GM12892 (cell line): ENCODE measurements at regions not wholly inside any gene's neighbourhood (a gene's known extent, or its start where the extent isn't known, plus 50 kb on each side); places are given as distances from the start of the nearest gene placed in this dataset.

Experiments used
- DNase-seq: peaks from one replicate; pipeline ENCODE4 v3.0.0; 2011; ENCODE audit not compliant: insufficient read length
- FAIRE-seq: peaks from 2 replicates; lab custom pipeline; 2011; peaks lifted over from hg19 to GRCh38; lab: Jason Lieb, UNC
- POLR2A ChIP-seq: IDR thresholded peaks from 2 replicates; pipeline ENCODE4 v1.6.1; 2011; ENCODE audit warnings: low read depth, low read length, control low read depth
- POLR2AphosphoS5 ChIP-seq: IDR thresholded peaks from 2 replicates; pipeline ENCODE4 v1.6.1; 2011; ENCODE audit warnings: low read depth, low read length, control low read depth
- TAF1 ChIP-seq: IDR thresholded peaks from 2 replicates; pipeline ENCODE4 v1.6.1; 2011; ENCODE audit warnings: low read depth, mild to moderate bottlenecking, control low read depth, low read length, borderline replicate concordance

GRCh38 chr2:207324001-207324400, 158.3 kb upstream of the KLF7 start:
- TF ChIP-seq POLR2A = no peak
- no peak for TF ChIP-seq TAF1
- TF ChIP-seq POLR2AphosphoS5 = no peak
- no peak for DNase-seq
- FAIRE-seq = no peak

DNA sequence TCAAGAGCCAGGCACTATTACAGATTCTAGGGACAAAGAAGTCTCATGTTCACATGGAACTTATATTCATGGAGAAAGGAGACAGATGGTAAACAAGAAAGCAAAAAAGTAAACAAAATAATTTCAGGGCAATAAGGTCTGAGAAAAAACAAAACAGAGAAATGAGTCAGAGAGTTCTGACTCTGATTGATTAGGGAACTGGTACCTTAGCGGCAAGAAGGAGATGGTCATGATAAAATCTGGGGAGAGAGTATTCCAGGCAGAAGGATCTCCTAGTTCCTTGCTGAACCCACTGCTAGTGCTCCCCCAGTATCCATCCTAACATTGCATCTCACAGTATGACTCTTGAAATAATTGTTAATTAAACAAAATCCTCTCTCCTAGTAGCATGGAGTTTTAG, 161.8 kb upstream of the KLF7 start:
- FAIRE-seq (peak; percentile 53), DNase-seq (no peak)
- TF ChIP-seq TAF1 = no peak
- no peak for TF ChIP-seq POLR2AphosphoS5
- TF ChIP-seq POLR2A = no peak

GRCh38 chr2:207328944-207329386, 163.2 kb upstream of the KLF7 start:
- DNase-seq (no peak), FAIRE-seq (peak; percentile 98)
- TF ChIP-seq TAF1 (peak; percentile 33; the same call in 1 of the 2 replicates), POLR2A (peak; percentile 68), POLR2AphosphoS5 (peak; percentile 77)

GRCh38 chr2:207330912-207331311, 165.2 kb upstream of the KLF7 start:
- FAIRE-seq = peak; percentile 97
- TF ChIP-seq POLR2A (peak; percentile 69), POLR2AphosphoS5 (peak; percentile 67), TAF1 (peak; percentile 46; the same call in 1 of the 2 replicates)
- DNase-seq = no peak

- FAIRE-seq = peak; percentile 90
- TF ChIP-seq POLR2A (no peak), TAF1 (no peak), POLR2AphosphoS5 (no peak)
- no peak for DNase-seq
Measured at GRCh38 chr2:207331674-207332073, 165.9 kb upstream of the KLF7 start.

GRCh38 chr2:207332480-207333212, 166.9 kb upstream of the KLF7 start:
- peak; percentile 93 for FAIRE-seq
- no peak for TF ChIP-seq TAF1
- TF ChIP-seq POLR2AphosphoS5 = no peak
- TF ChIP-seq POLR2A = no peak
- DNase-seq = no peak

DNA sequence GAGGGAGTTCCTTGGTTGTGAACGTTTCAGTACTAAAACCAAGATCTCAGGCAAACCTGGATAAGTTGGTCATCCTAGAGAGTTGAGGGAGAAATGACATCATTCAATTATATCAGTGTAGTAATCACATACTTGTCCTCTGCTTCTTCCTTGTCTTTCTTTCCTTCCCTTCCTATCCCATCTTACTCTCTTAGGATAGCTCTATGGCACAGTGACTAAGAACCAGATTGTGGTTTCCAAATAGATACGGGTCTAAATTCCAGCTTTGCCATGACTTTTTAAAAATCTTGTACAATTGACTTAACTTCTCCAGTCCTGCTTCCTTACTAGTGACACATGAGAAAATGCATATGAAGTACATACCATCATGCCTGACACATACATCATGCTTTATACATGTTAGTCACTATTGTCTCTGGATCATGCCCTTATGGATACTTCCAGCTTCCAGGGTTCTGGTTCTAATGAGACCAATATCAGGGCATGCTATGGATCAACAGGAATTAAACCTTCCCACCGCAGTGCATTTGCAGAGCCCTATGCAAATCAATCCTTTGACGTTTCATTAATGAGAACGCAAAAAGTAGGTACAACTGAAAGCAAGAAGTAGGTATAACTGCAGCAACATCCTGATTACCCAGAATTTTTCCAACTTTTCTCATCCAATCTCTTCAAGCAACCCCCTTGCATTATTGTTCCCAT, 168.0 kb upstream of the KLF7 start:
- FAIRE-seq = peak; percentile 74
- no peak for DNase-seq
- TF ChIP-seq TAF1 (no peak), POLR2A (no peak), POLR2AphosphoS5 (no peak)

- TF ChIP-seq TAF1 (no peak), POLR2AphosphoS5 (no peak), POLR2A (no peak; the same call in 1 of the 2 replicates)
- DNase-seq (no peak), FAIRE-seq (no peak)
Measured at GRCh38 chr2:207334301-207334623, 168.5 kb upstream of the KLF7 start.

- DNase-seq = no peak
- TF ChIP-seq POLR2A = no peak
- no peak for TF ChIP-seq TAF1
- TF ChIP-seq POLR2AphosphoS5 = no peak
Measured at GRCh38 chr2:207334624-207335371, 169.1 kb upstream of the KLF7 start.

DNA sequence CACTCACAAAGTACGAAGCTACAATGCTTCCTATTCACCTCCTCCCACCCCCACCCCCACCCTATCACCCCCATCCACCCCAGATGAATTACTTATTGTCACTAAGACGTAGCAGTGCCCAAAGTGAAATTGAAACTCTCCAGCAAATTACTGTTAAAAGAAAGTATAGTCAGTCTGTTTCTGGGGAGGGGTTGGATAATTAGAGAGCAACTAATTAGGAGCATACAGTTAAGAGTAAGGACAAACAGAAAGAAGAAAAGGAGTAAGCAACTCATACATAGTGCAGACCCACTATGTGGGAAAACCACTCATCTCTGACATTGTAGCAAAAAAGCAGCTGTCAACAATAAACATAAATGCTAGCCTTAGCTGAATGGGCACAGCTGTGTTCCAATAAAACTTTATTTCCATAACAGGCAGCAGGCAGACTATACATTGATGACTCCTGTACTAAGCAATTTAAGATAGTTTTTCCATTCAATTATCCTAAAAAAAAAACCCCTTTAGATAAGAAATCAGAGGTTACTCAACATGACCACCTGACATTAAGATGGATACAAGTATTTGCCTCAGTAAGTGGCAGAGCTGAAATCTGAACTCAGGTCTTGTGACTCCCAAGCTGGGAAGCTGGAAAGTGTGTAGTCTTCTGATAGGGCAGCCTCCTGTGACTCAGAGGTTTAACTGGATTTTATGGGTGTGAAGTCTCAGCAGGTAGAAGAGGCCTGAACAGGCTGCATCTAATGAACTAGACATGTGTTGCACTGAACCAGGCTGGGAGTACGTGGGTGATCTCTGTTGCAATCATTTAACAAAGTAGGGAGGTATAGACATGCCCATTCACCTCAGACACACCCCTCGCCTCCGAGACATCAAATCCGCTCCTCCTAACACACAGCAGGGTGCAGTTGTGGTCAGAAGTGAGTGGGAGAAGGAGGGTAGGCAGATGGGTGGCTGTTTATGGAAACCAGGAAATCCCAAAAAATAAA, 171.8 kb upstream of the KLF7 start:
- DNase-seq (no peak), FAIRE-seq (peak; percentile 74)
- TF ChIP-seq POLR2A = no peak
- TF ChIP-seq POLR2AphosphoS5 = no peak

More at GRCh38 chr2:207334624-207335371, 169.1 kb upstream of the KLF7 start:
- peak; percentile 92 for FAIRE-seq

GRCh38 chr2:207338220-207338607, 172.5 kb upstream of the KLF7 start:
- FAIRE-seq = peak; percentile 9
- TF ChIP-seq POLR2AphosphoS5 (no peak), TAF1 (no peak), POLR2A (no peak)
- DNase-seq = no peak
